Gastrocnemius medialis (tissue), 4 donors: ENCODE measurements at regions not wholly inside any gene's neighbourhood (a gene's known extent, or its start where the extent isn't known, plus 50 kb on each side); places are given as distances from the start of the nearest gene placed in this dataset.

ENCODE experiments used
- POLR2A ChIP-seq, 2 donors: fragments of 450-650 bp; IDR thresholded peaks; one replicate each; pipeline ENCODE4 v1.6.1; 2017; ENCODE audit warnings: antibody characterized with exemption in 2 of 2, mild to moderate bottlenecking in 2 of 2, moderate library complexity in 2 of 2
- TF ChIP-seq, protein P1 (sequence below), 5 experiments: fragments of 450-650 bp in 3 of 5; fragments of 200-600 bp in 2 of 5; sonication (generic) in 2 of 5; IDR thresholded peaks in 4 of 5; conservative IDR thresholded peaks in 1 of 5; 1 replicate in 4 of 5; 2 replicates in 1 of 5; pipeline ENCODE4 v1.5.1; 2016 to 2019; ENCODE audit warnings: antibody characterized with exemption in 5 of 5, mild to moderate bottlenecking in 3 of 5, moderate library complexity in 3 of 5

DNA sequence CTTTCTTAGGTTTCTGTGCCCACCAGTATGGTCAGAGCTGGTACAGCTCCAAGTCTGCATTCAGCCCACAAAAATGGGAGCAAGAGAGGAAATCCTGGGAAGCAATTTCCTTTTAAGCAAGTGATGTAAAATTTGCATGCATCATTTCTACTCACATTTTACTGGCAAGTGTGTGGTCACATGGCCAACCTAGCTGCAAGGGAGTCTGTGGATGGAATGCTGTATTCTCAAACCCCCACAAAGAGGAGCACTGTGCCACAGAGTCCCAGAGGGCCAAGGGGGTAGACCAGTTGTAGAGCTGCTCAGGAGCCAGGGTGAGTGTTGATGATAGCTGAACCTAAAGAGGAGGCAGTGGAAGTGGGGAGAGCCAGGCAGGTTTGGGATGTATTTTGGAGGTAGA is 154.3 kb upstream of the SPRY4 start:
- TF ChIP-seq POLR2A (IDR thresholded peaks at IDR 0.05): no peak
- TF ChIP-seq, protein P1, sequence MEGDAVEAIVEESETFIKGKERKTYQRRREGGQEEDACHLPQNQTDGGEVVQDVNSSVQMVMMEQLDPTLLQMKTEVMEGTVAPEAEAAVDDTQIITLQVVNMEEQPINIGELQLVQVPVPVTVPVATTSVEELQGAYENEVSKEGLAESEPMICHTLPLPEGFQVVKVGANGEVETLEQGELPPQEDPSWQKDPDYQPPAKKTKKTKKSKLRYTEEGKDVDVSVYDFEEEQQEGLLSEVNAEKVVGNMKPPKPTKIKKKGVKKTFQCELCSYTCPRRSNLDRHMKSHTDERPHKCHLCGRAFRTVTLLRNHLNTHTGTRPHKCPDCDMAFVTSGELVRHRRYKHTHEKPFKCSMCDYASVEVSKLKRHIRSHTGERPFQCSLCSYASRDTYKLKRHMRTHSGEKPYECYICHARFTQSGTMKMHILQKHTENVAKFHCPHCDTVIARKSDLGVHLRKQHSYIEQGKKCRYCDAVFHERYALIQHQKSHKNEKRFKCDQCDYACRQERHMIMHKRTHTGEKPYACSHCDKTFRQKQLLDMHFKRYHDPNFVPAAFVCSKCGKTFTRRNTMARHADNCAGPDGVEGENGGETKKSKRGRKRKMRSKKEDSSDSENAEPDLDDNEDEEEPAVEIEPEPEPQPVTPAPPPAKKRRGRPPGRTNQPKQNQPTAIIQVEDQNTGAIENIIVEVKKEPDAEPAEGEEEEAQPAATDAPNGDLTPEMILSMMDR (IDR thresholded peaks at IDR 0.05 in 4 of 5, conservative IDR thresholded peaks at IDR 0.05 in 1 of 5): no peak
